NCI-H774 (cell line): ENCODE measurements at regions not wholly inside any gene's neighbourhood (a gene's known extent, or its start where the extent isn't known, plus 50 kb on each side); places are given as distances from the start of the nearest gene placed in this dataset.

Experiments
- DNase-seq: peaks from one replicate; lab custom pipeline; 2025; lab: John Stamatoyannopoulos, UW

- no peak for DNase-seq
Measured at GRCh38 chr2:221680548-221680947, 108.4 kb upstream of the EPHA4 start.

- DNase-seq: no peak
Measured at GRCh38 chr2:221677688-221678087, 105.6 kb upstream of the EPHA4 start.

GRCh38 chr2:221676566-221677172 is 104.6 kb upstream of the EPHA4 start:
- no peak for DNase-seq

GRCh38 chr2:221675201-221675908 is 103.3 kb upstream of the EPHA4 start:
- DNase-seq: no peak

GRCh38 chr2:221674446-221674845 is 102.3 kb upstream of the EPHA4 start:
- no peak for DNase-seq

- DNase-seq: no peak
Measured at GRCh38 chr2:221673248-221673647, 101.1 kb upstream of the EPHA4 start.

- DNase-seq: no peak
Measured at GRCh38 chr2:221671515-221671914, 99.4 kb upstream of the EPHA4 start.

GRCh38 chr2:221662689-221663391 is 90.7 kb upstream of the EPHA4 start:
- no peak for DNase-seq

GRCh38 chr2:221657806-221658205 is 85.7 kb upstream of the EPHA4 start:
- no peak for DNase-seq

GRCh38 chr2:221655300-221655699 is 83.2 kb upstream of the EPHA4 start:
- no peak for DNase-seq

- DNase-seq: no peak
Measured at GRCh38 chr2:221653182-221653581, 81.1 kb upstream of the EPHA4 start.

- no peak for DNase-seq
Measured at GRCh38 chr2:221649051-221649775, 77.1 kb upstream of the EPHA4 start.

GRCh38 chr2:221642447-221642846 is 70.3 kb upstream of the EPHA4 start:
- no peak for DNase-seq

GRCh38 chr2:221641181-221641871 is 69.2 kb upstream of the EPHA4 start:
- DNase-seq: no peak

- no peak for DNase-seq
Measured at GRCh38 chr2:221640686-221641085, 68.6 kb upstream of the EPHA4 start.

- DNase-seq: no peak
Measured at GRCh38 chr2:221637851-221638250, 65.7 kb upstream of the EPHA4 start.

GRCh38 chr2:221635949-221636348 is 63.8 kb upstream of the EPHA4 start:
- no peak for DNase-seq

- no peak for DNase-seq
Measured at GRCh38 chr2:221629468-221629867, 57.4 kb upstream of the EPHA4 start.

- DNase-seq: no peak
Measured at GRCh38 chr2:221624475-221624874, 52.4 kb upstream of the EPHA4 start.
